ENCODE measurements at regions not wholly inside any gene's neighbourhood (a gene's known extent, or its start where the extent isn't known, plus 50 kb on each side); places are given as distances from the start of the nearest gene placed in this dataset.

DNA sequence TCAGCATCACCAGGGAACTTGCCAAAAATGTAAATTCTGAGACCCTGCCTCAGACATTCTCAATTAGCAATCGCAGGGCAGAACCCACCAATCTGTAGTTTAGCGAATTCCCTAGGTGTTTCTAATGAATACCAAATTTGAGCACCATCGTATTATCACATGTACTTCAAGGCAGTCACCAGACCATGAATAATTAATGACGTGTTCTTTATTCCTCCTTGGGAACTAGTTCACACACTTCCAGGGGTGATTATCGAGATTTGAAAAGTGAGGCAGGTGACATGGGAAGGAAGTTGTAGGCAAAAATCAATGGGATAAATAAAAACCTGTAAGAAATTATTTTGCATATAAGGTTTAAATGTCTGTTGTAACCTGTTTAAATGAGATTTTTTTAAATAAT is 102.5 kb upstream of the CRIM1 start:
- peaks cover 0 to 4% (median 0%) of the 10 kb centered on the region in 12 donors for H3K9me3 ChIP-seq
- WGBS, 4 donors = 83 to 91% (median 86%) methylated on average over 5 of the region's 5 CpGs
- intact Hi-C loops (cut with DNase I) = no loop called here
- H3K4me1 ChIP-seq = no peaks in the 10 kb centered on the region
- H3K27me3 ChIP-seq = no peaks in the 10 kb centered on the region
- TF ChIP-seq POLR2A (IDR thresholded peaks at IDR 0.05) = no peak
- TF ChIP-seq, protein P1, sequence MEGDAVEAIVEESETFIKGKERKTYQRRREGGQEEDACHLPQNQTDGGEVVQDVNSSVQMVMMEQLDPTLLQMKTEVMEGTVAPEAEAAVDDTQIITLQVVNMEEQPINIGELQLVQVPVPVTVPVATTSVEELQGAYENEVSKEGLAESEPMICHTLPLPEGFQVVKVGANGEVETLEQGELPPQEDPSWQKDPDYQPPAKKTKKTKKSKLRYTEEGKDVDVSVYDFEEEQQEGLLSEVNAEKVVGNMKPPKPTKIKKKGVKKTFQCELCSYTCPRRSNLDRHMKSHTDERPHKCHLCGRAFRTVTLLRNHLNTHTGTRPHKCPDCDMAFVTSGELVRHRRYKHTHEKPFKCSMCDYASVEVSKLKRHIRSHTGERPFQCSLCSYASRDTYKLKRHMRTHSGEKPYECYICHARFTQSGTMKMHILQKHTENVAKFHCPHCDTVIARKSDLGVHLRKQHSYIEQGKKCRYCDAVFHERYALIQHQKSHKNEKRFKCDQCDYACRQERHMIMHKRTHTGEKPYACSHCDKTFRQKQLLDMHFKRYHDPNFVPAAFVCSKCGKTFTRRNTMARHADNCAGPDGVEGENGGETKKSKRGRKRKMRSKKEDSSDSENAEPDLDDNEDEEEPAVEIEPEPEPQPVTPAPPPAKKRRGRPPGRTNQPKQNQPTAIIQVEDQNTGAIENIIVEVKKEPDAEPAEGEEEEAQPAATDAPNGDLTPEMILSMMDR (IDR thresholded peaks at IDR 0.05) = no peak
- no peak overlapping the region for H3K4me3 ChIP-seq
- no peaks in the 10 kb centered on the region for H3K36me3 ChIP-seq
- no peak for DNase-seq
- H3K27ac ChIP-seq = no peak overlapping the region
- ATAC-seq = no peak

GRCh38 chr2:36246320-36246990 is 109.1 kb upstream of the CRIM1 start:
- Histone ChIP-seq H3K27ac (peak overlapping the region in 1 of 12 donors; percentile 29), H3K27me3 (no peaks in the 10 kb centered on the region), H3K9me3 (no peaks in the 10 kb centered on the region), H3K4me3 (no peak overlapping the region), H3K36me3 (no peaks in the 10 kb centered on the region), H3K4me1 (no peaks in the 10 kb centered on the region)
- intact Hi-C loops (cut with DNase I) = no loop called here
- WGBS, 4 donors = 43 to 60% (median 50%) methylated on average over 2 of the region's 2 CpGs
- TF ChIP-seq POLR2A (IDR thresholded peaks at IDR 0.05) = no peak
- TF ChIP-seq, protein P1 (IDR thresholded peaks at IDR 0.05) = no peak
- DNase-seq (no peak), ATAC-seq (no peak)

DNA sequence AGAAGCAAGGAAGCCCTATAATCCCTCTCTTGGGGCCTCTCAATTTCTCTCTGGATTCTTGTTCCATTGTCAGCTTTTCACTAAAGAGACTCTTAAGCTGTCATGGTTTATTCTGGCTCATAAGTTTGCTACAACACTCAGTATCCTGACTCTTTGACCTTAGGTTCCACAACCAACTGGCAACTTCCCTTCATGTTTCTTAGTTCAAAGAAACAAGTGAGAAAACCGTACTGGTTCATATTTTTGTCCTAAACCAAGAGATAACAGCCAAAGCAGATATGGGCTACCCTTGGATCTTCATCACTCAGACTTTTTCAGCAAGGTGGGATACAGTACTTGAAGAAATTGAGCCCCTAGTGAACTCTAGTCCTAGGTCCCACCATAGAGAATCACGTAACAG is 109.9 kb upstream of the CRIM1 start:
- DNase-seq (no peak), ATAC-seq (no peak)
- no peaks in the 10 kb centered on the region for H3K36me3 ChIP-seq
- H3K9me3 ChIP-seq = no peaks in the 10 kb centered on the region
- no peaks in the 10 kb centered on the region for H3K4me1 ChIP-seq
- no peak overlapping the region for H3K4me3 ChIP-seq
- H3K27me3 ChIP-seq = no peaks in the 10 kb centered on the region
- no peak overlapping the region for H3K27ac ChIP-seq
- TF ChIP-seq POLR2A (IDR thresholded peaks at IDR 0.05) = no peak
- TF ChIP-seq, protein P1 (IDR thresholded peaks at IDR 0.05) = no peak
- intact Hi-C loops (cut with DNase I) = no loop called here
- WGBS, 4 donors = 54 to 62% (median 59%) methylated on average over 2 of the region's 2 CpGs

- intact Hi-C loops (cut with DNase I) = no loop called here
- no peak for DNase-seq
- H3K27me3 ChIP-seq = peaks cover 0 to 7% (median 0%) of the 10 kb centered on the region in 9 donors
- H3K4me1 ChIP-seq = no peaks in the 10 kb centered on the region
- ATAC-seq = no peak
- 64 to 71% (median 69%) methylated on average over 6 of the region's 6 CpGs for WGBS, 4 donors
- no peak overlapping the region for H3K4me3 ChIP-seq
- no peak overlapping the region for H3K27ac ChIP-seq
- no peak for TF ChIP-seq POLR2A (IDR thresholded peaks at IDR 0.05)
- TF ChIP-seq, protein P1 (IDR thresholded peaks at IDR 0.05) = no peak
- no peaks in the 10 kb centered on the region for H3K36me3 ChIP-seq
- H3K9me3 ChIP-seq = no peaks in the 10 kb centered on the region
Observed at GRCh38 chr2:36238106-36238505, 117.5 kb upstream of the CRIM1 start.
